Activated CD8-positive, alpha-beta memory T cell treated with anti-CD3 and anti-CD28 coated beads, Interleukin-2, amount 50 U/mL, for 48 hours (primary cell): ENCODE measurements at regions not wholly inside any gene's neighbourhood (a gene's known extent, or its start where the extent isn't known, plus 50 kb on each side); places are given as distances from the start of the nearest gene placed in this dataset.

Source experiments
- DNase-seq: peaks from one replicate; pipeline ENCODE4 v3.0.0-alpha.2; 2020

- no peak for DNase-seq
These were observed 51.9 kb upstream of the TSPAN11 start for GRCh38 chr12:30874455-30875321.

- no peak for DNase-seq
These were observed 55.9 kb upstream of the TSPAN11 start for GRCh38 chr12:30870491-30871265.

GRCh38 chr12:30867415-30867814, 59.1 kb upstream of the TSPAN11 start:
- DNase-seq, result no peak

DNA sequence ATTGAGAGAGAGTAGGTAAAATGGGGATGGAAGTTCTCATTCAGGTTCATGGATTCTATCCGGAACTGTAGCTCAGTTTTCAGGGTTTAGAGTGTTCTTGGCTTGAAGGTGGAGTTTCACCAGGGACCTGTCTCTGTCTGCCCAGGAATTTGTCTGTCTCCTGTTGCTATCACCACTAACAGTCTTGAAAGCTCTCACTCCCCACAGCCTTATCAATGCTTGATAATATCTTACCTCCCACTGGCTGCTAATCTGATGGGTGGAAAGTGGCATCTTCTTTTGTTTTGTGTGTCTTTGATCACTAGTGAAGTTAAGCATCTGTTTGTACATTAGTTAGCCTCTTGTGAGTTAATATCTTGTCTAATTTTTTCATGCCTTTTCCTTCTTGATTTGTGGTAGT, 60.3 kb upstream of the TSPAN11 start:
- no peak for DNase-seq

DNA sequence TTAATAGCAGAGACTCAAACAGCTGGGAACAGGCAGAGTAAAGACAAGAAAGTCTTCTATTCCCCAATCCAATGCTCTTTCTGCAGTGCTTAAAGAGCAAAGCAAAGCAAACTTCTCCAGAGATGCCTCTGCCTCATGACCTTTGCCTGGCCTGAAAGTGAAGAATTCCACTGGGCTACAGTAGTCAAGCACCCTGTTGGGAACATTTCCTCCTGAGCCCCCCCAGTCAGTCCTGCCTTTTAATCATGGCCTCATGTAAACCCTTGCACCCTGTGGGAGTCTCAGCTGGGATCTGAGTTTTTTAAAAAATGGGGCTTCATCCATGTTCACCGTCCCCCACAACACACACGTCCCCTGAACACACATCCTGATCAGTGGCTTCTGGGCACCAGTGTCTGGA, 62.7 kb upstream of the TSPAN11 start:
- no peak for DNase-seq

- no peak for DNase-seq
These were observed 64.1 kb upstream of the TSPAN11 start for GRCh38 chr12:30862486-30862885.

DNA sequence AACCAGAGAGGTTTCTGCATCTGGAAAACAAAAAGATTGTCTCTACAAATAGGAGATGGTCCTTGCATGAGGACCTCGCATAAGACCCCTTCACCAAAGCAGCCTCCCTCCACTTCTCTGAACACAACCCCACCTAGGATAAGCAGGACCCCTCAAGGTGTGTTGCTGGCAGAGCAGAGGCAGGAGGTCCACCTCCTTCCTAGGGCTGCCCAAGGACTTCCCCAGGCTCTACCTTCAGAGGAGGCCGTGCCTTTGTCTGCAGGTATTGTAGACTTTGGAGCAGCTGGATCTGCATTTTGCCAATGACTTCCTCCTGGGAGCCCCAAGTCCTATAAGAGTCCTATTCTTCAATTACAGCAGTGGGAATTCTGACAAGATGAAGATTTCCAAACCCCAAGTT, 67.3 kb upstream of the TSPAN11 start:
- DNase-seq, result no peak

- no peak for DNase-seq
These were observed 68.1 kb upstream of the TSPAN11 start for GRCh38 chr12:30858471-30858870.

GRCh38 chr12:30853561-30854133, 72.9 kb upstream of the TSPAN11 start:
- DNase-seq, result no peak

- DNase-seq, result peak; percentile 48
These were observed 75.9 kb upstream of the TSPAN11 start for GRCh38 chr12:30850684-30851083.

GRCh38 chr12:30847259-30847658, 79.3 kb upstream of the TSPAN11 start:
- no peak for DNase-seq

GRCh38 chr12:30846776-30847175, 79.8 kb upstream of the TSPAN11 start:
- DNase-seq, result no peak

DNA sequence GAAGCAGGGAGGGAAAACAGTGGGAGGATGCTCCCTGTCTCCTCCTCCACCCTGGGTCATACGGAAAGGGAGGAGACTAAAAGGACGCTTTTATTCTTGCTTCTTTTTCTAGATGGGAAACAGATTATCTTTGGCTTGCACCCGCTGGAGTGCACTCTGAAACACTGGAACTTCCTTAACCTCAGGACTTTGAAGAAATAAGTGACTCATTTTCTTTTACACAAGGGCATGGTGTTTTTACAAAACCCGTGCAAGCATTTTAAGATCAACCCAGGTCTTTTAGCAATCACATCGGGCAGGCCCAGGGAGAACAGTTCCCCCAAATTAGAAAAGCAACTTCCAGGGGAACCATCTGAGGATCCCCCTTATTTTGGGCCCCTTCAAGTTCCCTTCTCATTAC, 80.9 kb upstream of the TSPAN11 start:
- no peak for DNase-seq

- DNase-seq, result no peak
These were observed 83.3 kb upstream of the TSPAN11 start for GRCh38 chr12:30843211-30843610.

DNA sequence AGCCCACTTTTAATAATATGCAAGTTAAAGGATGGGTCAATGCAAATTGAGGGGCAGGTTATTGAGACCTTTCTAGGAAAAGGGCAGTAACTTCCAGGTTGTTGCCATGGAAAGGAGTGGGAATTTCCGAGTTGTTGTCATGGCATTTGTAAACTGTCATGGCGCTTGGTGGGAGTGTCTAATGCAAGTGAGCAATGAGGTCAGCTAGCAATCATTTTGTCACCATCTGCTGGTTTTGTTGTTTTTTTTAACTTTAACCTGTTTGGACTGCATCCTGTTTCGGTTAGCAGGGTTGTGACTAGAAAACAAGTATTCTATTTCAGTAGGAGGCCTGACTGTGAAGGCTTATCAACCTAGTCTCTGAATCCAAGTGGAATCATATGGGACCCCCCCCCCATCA, 85.8 kb upstream of the TSPAN11 start:
- DNase-seq, result no peak

DNA sequence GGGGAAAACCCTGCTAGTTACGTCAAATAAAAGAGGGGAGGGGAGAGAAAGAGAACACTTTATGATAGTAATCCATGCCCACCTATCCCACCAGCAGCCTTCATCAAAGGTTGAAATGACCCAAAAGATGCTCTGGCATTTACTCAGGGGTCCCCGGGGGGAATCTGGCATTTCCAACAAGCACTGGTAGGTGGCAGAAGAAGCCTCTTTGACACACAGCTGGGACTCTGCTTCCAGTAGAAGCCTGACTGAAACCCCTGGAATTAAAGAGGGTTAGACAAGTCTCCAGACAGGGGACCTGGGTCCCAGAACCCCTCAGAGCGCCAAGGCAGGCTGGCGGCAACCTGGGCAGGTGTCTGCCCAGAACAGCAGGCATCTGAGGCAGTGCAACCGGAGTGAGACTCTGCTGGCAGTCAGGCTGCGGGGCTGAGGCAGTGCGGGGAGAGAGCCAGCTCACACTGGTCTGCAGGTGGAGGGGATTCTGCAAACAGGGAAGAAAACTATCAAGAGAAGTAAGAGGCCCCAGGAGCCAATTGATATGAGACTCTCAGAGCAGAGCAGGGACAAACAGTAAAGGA, 85.0 kb upstream of the CAPRIN2 start:
- DNase-seq, result peak; percentile 26

DNA sequence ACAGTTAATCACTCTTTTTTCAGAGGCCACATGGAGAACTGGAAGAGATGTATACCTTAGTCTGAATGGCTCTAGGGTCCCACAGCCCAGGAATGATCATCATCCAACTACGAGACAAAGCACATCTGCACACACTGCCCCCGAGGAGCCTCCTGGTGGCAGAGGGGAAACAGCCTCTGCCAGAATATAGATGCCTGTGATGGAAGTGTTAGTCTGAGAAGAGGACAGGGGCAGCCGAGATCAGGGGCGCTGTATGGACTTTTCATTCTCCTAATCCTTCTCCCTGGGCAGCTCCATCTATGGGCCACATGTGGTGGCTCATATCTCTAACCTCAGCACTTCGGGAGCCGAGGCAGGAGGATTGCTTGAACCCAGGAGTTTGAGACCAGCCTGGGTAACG, 82.8 kb upstream of the CAPRIN2 start:
- no peak for DNase-seq

DNA sequence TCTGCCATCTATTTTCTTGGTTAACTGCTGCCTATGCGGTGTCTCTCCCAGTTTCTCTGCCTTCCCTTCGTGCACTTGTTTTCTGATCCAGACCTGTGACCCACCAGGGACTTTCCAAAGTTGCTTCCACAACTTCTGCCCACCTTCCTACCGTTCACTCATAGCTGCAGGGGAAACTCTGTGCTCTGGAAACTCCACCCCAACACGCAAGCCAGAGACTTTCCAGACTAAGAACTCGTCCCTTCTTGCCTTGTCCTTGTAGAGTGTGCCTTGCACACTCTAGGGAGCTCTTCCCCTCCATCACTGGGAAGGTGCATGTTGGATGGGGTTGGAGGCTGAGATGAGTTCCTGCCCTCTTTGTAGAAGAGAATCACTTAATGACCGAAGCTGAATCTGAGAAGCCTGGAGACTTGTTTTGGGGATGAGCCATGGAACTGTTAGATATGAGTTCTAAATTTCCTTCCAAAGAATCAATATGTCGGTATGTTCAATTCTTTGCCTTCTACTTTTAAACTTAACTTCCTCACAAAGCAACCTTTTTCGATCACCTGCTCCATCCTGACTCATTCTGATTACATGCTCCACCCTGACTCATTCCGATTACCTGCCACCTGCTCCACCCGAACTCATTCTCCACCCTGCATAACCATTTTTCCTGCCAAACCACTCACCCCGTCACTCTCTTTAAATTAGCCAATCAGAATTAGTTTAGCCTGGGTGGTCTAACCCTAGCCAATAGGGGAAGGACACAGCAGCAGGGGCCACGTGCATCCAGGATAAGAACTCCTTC, 82.1 kb upstream of the CAPRIN2 start:
- DNase-seq, result no peak

DNA sequence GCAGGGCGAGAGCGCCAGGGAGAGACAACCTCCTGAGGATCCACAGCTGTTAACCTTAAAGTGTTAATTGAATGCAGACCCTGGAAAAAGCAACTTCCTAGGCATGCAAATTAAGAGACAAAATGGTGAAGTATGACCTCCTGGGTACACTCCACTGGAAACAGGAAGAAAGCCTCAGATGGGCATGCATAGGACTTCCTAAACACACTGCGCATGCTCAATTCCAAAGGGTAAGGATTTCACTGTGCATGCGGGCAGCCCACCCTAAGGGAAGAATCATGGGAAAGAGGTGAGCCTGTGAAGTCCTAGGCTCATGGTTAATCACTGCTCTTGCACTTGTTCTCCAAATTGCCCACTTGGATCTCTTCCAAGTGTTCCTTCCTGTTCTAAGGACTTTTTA, 80.5 kb upstream of the CAPRIN2 start:
- DNase-seq, result no peak

DNA sequence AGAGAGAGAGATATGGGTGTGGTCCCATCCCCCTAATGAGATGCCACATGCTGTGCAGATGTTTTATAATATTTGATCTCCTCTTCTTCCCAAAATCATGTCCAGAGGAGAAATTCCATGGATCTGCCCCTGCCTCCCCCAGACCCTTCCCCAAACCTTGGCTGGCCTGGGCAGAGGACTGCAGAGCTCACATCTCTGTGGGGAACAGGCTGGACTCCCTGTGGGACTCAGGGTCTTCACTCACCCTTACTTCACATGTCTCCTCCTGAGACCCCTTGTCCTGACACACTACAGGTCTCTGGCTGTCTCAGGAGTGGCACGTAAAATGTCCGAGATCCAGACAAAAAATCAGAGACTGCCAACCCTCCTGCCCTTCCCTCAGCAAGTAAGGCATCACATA, 76.0 kb upstream of the CAPRIN2 start:
- no peak for DNase-seq

DNA sequence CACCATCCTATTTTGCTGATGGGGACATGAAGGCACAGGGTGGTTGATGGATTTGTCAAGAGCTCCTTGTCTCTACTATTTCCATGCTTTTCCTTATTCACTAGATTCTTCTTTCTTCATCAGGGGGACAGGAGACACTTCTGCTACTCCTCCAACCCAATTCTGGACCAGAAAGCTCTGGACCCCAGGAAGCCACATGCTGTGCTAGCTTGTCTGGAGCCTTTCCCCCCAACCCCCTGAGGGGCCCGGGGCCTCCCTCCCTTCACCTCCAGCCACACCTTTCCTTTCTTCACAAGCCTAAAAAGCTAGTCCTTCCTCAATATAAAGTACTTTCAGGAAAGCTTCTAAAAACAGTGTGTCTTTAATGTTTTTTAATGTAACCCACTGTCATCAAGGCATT, 75.1 kb upstream of the CAPRIN2 start:
- no peak for DNase-seq

GRCh38 chr12:30828686-30829085, 73.9 kb upstream of the CAPRIN2 start:
- DNase-seq, result no peak
